ENCODE measurements at regions not wholly inside any gene's neighbourhood (a gene's known extent, or its start where the extent isn't known, plus 50 kb on each side); places are given as distances from the start of the nearest gene placed in this dataset.
A peak's percentile ranks its signal among the peaks of the same experiment; 100 is the strongest.

GRCh38 chr5:58081435-58081834 lies 378.5 kb downstream of the PLK2 start:
- no peak for DNase-seq (ENCODE audit: insufficient read length, low spot score)
- TF ChIP-seq POLR2A (IDR thresholded peaks at IDR 0.05; ENCODE audit: low read depth, low read length): no peak
- no peak for FAIRE-seq

DNA sequence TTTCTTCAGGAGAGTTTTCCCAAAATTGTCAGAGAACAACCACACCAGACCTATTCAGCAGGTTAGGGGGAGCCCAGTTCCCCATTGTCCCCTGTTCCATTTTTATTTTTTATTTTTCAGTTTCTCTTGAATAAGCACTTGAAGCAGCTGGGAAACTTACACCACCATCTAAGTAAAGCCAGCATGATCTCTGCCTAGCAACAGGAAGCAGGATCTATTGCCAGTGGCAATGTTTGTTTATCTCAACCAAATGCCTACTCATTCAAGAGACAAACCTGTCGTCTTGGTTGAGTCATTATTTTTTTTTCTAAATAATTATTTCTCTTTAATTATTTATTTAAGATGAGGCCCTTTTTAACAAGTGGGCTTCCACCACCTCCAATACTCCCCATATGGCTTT lies 379.3 kb downstream of the PLK2 start:
- DNase-seq (ENCODE audit: insufficient read length, low spot score) (no peak), FAIRE-seq (no peak)
- no peak for TF ChIP-seq POLR2A (IDR thresholded peaks at IDR 0.05; ENCODE audit: low read depth, low read length)

DNA sequence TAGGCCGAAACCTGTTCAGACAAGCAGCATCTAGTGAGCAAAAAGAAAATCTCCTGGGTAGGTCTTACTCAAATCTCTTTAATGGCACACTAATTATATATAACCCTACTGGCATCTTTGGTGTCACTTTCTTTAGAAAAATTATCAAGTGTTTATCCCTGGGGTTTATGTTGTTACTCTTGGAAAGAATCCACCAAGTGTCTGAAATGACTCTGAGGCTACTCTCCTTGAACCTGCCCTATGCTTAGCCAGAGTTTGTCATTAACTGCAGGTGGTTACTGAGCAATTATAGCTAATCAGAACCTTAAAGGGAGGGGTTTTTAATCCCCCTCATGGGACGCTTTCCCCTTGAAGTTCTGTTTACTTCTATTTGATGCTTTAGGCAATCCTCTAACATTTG lies 381.9 kb downstream of the PLK2 start:
- no peak for TF ChIP-seq POLR2A (IDR thresholded peaks at IDR 0.05; ENCODE audit: low read depth, low read length)
- FAIRE-seq (peak; percentile 23), DNase-seq (ENCODE audit: insufficient read length, low spot score) (no peak)

GRCh38 chr5:58077416-58077815 lies 382.5 kb downstream of the PLK2 start:
- no peak for DNase-seq (ENCODE audit: insufficient read length, low spot score)
- no peak for FAIRE-seq
- TF ChIP-seq POLR2A (IDR thresholded peaks at IDR 0.05; ENCODE audit: low read depth, low read length): no peak

DNA sequence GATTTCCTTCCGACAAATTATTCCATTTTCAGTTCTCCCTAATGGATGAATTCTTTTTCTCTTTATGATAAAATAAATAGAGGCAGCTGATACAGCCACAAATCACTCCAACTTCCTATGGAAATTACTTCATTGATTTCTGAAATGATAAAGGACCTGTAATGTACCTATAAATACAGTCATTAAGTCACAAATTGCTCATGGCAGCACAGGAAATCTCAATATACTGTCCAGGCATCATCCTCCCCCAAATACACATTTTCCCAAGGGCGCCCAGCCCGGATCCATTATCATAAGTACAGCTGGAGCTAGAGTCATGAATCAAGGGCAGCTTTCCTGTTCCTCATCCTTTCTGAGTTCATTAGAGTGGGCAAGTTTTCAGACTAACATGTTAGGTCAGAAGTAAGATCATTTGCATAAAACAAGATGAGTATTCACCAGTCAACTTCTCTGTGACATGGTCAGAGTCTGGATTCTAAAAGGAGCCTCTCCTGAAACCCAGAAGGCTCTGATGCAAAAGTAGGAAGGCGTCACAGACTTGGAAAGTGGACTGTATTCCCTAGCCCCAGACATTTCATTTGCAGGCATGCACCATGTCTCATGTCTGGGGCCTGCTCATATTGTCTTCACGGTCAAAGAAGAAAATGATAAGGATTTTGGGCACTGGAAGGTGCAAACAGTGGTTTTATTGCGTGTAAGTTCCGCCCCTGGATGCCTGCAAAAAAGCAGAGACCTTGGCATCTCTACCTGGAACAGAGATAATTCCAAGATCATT lies 383.2 kb downstream of the PLK2 start:
- no peak for TF ChIP-seq POLR2A (IDR thresholded peaks at IDR 0.05; ENCODE audit: low read depth, low read length)
- DNase-seq (ENCODE audit: insufficient read length, low spot score) (no peak), FAIRE-seq (no peak)

GRCh38 chr5:58075907-58076306 lies 384.0 kb downstream of the PLK2 start:
- TF ChIP-seq POLR2A (IDR thresholded peaks at IDR 0.05; ENCODE audit: low read depth, low read length): no peak
- DNase-seq (ENCODE audit: insufficient read length, low spot score) (no peak), FAIRE-seq (no peak)

DNA sequence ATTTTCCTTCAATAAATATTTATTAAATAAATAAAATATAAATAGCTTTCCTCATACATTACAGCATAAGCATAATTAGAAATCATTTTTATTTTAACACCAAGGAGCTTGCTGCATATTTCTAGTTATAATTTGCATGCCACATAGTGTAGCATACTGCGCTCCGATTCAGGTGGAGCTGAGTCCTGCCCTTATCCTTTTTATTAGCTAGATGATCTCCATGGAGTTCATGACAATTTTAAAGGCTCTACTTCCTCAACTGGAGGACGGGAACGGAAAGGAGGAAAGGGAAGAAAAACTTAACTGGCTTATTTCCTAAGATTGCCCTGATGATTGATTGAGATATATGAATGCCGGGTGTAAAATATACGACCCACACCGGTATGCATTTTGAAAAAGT lies 385.2 kb downstream of the PLK2 start:
- FAIRE-seq: no peak
- TF ChIP-seq POLR2A (IDR thresholded peaks at IDR 0.05; ENCODE audit: low read depth, low read length): no peak
- DNase-seq (ENCODE audit: insufficient read length, low spot score): no peak

GRCh38 chr5:58074222-58074621 lies 385.7 kb downstream of the PLK2 start:
- TF ChIP-seq POLR2A (IDR thresholded peaks at IDR 0.05; ENCODE audit: low read depth, low read length): no peak
- DNase-seq (ENCODE audit: insufficient read length, low spot score) (no peak), FAIRE-seq (peak; percentile 87)

- FAIRE-seq (no peak), DNase-seq (ENCODE audit: insufficient read length, low spot score) (no peak)
- no peak for TF ChIP-seq POLR2A (IDR thresholded peaks at IDR 0.05; ENCODE audit: low read depth, low read length)
Measured at GRCh38 chr5:58073243-58073642, 386.6 kb downstream of the PLK2 start.

- FAIRE-seq (peak; percentile 75), DNase-seq (ENCODE audit: insufficient read length, low spot score) (no peak)
- no peak for TF ChIP-seq POLR2A (IDR thresholded peaks at IDR 0.05; ENCODE audit: low read depth, low read length)
Measured at GRCh38 chr5:58072300-58072965, 387.5 kb downstream of the PLK2 start.

GRCh38 chr5:58071566-58071965 lies 388.3 kb downstream of the PLK2 start:
- no peak for FAIRE-seq
- no peak for DNase-seq (ENCODE audit: insufficient read length, low spot score)
- TF ChIP-seq POLR2A (IDR thresholded peaks at IDR 0.05; ENCODE audit: low read depth, low read length): no peak

GRCh38 chr5:58069846-58070245 lies 390.0 kb downstream of the PLK2 start:
- DNase-seq (ENCODE audit: insufficient read length, low spot score) (no peak), FAIRE-seq (no peak)
- TF ChIP-seq POLR2A (IDR thresholded peaks at IDR 0.05; ENCODE audit: low read depth, low read length): no peak

DNA sequence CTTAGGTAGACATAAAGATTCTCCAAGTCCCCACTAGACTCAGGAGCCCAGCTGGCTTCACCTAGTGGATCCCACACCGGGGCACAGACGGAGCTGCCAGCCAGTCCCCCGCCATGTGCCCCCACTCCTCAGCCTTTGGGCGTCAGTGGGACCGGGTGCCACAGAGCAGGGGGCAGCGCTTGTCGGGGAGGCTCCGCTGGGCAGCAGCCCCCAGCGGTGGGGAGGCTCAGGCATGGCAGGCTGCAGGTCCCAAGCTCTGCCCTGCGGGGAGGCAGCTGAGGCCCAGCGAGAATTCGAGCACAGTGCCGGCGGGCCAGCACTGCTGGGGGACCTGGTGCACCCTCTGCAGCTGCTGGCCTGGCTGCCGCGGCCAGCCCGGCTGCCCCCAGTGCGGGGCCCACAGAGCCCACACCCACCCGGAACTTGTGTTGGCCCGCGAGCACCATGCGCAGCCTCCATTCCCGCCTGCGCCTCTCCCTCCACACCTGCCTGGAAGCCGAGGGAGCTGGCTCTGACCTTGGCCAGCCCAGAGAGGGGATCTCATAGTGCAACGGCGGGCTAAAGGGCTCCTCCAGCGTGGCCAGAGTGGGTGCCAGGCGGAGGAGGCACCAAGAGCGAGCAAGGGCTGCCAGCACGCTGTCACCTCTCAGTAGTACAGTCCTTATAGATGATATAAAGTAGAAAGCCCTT lies 390.7 kb downstream of the PLK2 start:
- DNase-seq (ENCODE audit: insufficient read length, low spot score) (no peak), FAIRE-seq (no peak)
- TF ChIP-seq POLR2A (IDR thresholded peaks at IDR 0.05; ENCODE audit: low read depth, low read length): no peak

- no peak for TF ChIP-seq POLR2A (IDR thresholded peaks at IDR 0.05; ENCODE audit: low read depth, low read length)
- FAIRE-seq (no peak), DNase-seq (ENCODE audit: insufficient read length, low spot score) (no peak)
Measured at GRCh38 chr5:58066557-58066956, 393.3 kb downstream of the PLK2 start.

DNA sequence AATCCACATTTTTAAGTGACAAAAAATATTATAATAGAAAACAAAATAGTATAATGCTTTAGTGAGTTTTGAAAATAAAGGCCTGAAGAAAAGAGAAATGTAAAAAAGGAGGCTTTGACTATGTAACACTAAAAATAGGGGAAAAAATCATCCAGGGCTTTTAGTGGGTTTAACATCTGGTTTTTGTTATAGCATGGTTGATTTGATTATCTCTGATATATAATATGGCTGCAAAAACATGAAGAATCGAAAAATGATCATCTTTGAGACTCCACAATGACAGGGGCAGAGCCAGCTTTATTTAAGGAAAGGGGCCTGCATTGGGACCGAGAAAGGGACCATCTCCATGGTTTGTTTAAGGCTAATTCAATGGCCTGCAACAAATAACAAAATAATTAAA lies 393.8 kb downstream of the PLK2 start:
- TF ChIP-seq POLR2A (IDR thresholded peaks at IDR 0.05; ENCODE audit: low read depth, low read length): no peak
- no peak for DNase-seq (ENCODE audit: insufficient read length, low spot score)
- no peak for FAIRE-seq
